ENCODE measurements at regions not wholly inside any gene's neighbourhood (a gene's known extent, or its start where the extent isn't known, plus 50 kb on each side); places are given as distances from the start of the nearest gene placed in this dataset.

DNA sequence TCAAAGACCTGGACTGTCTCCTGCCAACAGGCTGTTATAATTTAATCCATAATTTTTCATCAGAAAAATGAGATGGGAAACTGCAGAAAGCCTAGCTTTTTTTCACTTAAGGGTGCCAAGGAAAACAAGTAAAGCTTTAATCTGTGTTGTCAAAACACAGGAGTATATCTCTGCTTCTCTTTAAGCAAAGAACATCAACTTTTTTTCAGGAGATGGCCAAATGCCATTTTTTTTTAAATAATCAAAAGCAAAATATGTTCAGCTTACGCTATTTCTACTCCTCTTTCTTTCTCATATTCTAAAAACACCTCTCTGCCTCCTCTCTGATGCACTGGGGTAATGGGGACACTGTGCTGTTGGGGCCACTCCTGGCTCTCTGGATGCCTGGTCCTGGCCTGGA lies 73.1 kb upstream of the NXPH2 start:
- TF ChIP-seq RNF2 (IDR thresholded peaks at IDR 0.05) (no peak), POLR2A (conservative IDR thresholded peaks at IDR 0.05) (no peak), MED1 (CRISPR knock-in tag; IDR thresholded peaks at IDR 0.05; ENCODE audit: borderline replicate concordance) (no peak), CTCF (IDR thresholded peaks at IDR 0.05 in 2 of 3, conservative IDR thresholded peaks at IDR 0.05 in 1 of 3; ENCODE audit: insufficient read depth in 2 of 3, low read depth in 1 of 3, low read length in 3 of 3) (no peak), BCLAF1 (IDR thresholded peaks at IDR 0.05; ENCODE audit: borderline replicate concordance in 1 of 2, control insufficient read depth in 1 of 2, low read depth in 2 of 2, low read length in 1 of 2) (no peak), MAFF (IDR thresholded peaks at IDR 0.05; ENCODE audit: low read length) (no peak), PHF8 (IDR thresholded peaks at IDR 0.05; ENCODE audit: borderline replicate concordance, low read length) (no peak)
- TF ChIP-seq, protein P1, sequence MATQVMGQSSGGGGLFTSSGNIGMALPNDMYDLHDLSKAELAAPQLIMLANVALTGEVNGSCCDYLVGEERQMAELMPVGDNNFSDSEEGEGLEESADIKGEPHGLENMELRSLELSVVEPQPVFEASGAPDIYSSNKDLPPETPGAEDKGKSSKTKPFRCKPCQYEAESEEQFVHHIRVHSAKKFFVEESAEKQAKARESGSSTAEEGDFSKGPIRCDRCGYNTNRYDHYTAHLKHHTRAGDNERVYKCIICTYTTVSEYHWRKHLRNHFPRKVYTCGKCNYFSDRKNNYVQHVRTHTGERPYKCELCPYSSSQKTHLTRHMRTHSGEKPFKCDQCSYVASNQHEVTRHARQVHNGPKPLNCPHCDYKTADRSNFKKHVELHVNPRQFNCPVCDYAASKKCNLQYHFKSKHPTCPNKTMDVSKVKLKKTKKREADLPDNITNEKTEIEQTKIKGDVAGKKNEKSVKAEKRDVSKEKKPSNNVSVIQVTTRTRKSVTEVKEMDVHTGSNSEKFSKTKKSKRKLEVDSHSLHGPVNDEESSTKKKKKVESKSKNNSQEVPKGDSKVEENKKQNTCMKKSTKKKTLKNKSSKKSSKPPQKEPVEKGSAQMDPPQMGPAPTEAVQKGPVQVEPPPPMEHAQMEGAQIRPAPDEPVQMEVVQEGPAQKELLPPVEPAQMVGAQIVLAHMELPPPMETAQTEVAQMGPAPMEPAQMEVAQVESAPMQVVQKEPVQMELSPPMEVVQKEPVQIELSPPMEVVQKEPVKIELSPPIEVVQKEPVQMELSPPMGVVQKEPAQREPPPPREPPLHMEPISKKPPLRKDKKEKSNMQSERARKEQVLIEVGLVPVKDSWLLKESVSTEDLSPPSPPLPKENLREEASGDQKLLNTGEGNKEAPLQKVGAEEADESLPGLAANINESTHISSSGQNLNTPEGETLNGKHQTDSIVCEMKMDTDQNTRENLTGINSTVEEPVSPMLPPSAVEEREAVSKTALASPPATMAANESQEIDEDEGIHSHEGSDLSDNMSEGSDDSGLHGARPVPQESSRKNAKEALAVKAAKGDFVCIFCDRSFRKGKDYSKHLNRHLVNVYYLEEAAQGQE (IDR thresholded peaks at IDR 0.05; ENCODE audit: borderline replicate concordance): no peak
- TF ChIP-seq, protein P1 (CRISPR knock-in tag; IDR thresholded peaks at IDR 0.05; ENCODE audit: low read depth): no peak
